SK-N-SH (cell line): ENCODE measurements at regions not wholly inside any gene's neighbourhood (a gene's known extent, or its start where the extent isn't known, plus 50 kb on each side); places are given as distances from the start of the nearest gene placed in this dataset.

Experiments
- CTCF ChIA-PET: fragments of 300-600, 350-600 bp; formaldehyde crosslinking; extraction: SDS; loops from one replicate; lab custom pipeline; 2021; lab: Yijun Ruan, JAX
- POLR2A ChIA-PET: fragments of 350-600 bp; sonication (Branson Sonifier 250); formaldehyde crosslinking; extraction: SDS; loops from one replicate; lab custom pipeline; 2020; ENCODE audit warnings: antibody characterized with exemption, inconsistent platforms; lab: Yijun Ruan, JAX
- DNase-seq: peaks from one replicate; pipeline ENCODE4 v3.0.0; 2012
- H2AFZ ChIP-seq: fragments of 200-600 bp; sonication (generic); 2 replicates; pipeline ENCODE4 v1.8.1; 2016; ENCODE audit warnings: antibody characterized with exemption, mild to moderate bottlenecking, low read depth
- H3F3A ChIP-seq: fragments of 200-600 bp; sonication (generic); replicated peaks from 2 replicates; pipeline ENCODE3; 2016; ENCODE audit warnings: antibody characterized with exemption, mild to moderate bottlenecking; ENCODE audit not compliant: insufficient read depth
- H3K27ac ChIP-seq, 2 experiments: fragments of 200-500 bp in 1 of 2; fragments of 200-600 bp in 1 of 2; sonication (Bioruptor generic) in 1 of 2; sonication (generic), shearing (Covaris generic) in 1 of 2; 2 replicates each; pipeline versions ENCODE4 v1.5.1 to v1.6.1; 2014 to 2016; ENCODE audit warnings: low read depth in 2 of 2, inconsistent platforms in 1 of 2, low read length in 1 of 2, mild to moderate bottlenecking in 1 of 2, mixed read lengths in 1 of 2
- H3K27me3 ChIP-seq: fragments of 200-600 bp; sonication (generic), shearing (Covaris generic); 2 replicates; pipeline ENCODE4 v1.6.1; 2016; ENCODE audit warnings: mixed run types; ENCODE audit not compliant: insufficient read depth
- H3K36me3 ChIP-seq, 2 experiments: fragments of 200-500 bp in 1 of 2; fragments of 200-600 bp in 1 of 2; sonication (Bioruptor generic) in 1 of 2; sonication (generic) in 1 of 2; replicated peaks in 1 of 2; 2 replicates each; pipeline versions ENCODE3 to v1.5.1; 2014 to 2016; ENCODE audit warnings: low read length in 1 of 2, mild to moderate bottlenecking in 1 of 2; ENCODE audit not compliant: insufficient read depth in 2 of 2, control insufficient read depth in 1 of 2
- H3K4me1 ChIP-seq, 2 experiments: fragments of 200-500 bp in 1 of 2; fragments of 200-600 bp in 1 of 2; sonication (Bioruptor generic) in 1 of 2; sonication (generic), shearing (Covaris generic) in 1 of 2; 2 replicates each; pipeline versions ENCODE4 v1.5.1 to v1.6.1; 2014 to 2016; ENCODE audit warnings: low read depth in 1 of 2, low read length in 1 of 2, mixed run types in 1 of 2; ENCODE audit not compliant: insufficient read depth in 2 of 2, control insufficient read depth in 1 of 2
- H3K4me2 ChIP-seq: fragments of 200-600 bp; sonication (generic), shearing (Covaris generic); 2 replicates; pipeline ENCODE4 v1.6.1; 2017; ENCODE audit warnings: mixed run types
- H3K4me3 ChIP-seq, 2 experiments: fragments of 200-500 bp in 1 of 2; fragments of 200-600 bp in 1 of 2; sonication (Bioruptor generic) in 1 of 2; sonication (generic), shearing (Covaris generic) in 1 of 2; 2 replicates each; pipeline versions ENCODE4 v1.5.1 to v1.8.1; 2014 to 2016; ENCODE audit warnings: low read depth in 2 of 2, inconsistent platforms in 1 of 2, low read length in 1 of 2, mild to moderate bottlenecking in 1 of 2, mixed read lengths in 1 of 2, moderate library complexity in 1 of 2
- H3K79me2 ChIP-seq: fragments of 200-600 bp; sonication (generic); 2 replicates; pipeline ENCODE4 v1.8.1; 2017; ENCODE audit warnings: mild to moderate bottlenecking; ENCODE audit not compliant: insufficient read depth
- H3K9ac ChIP-seq: fragments of 200-600 bp; sonication (generic); 2 replicates; pipeline ENCODE4 v1.6.1; 2017; ENCODE audit warnings: mixed run types
- H3K9me2 ChIP-seq: fragments of 200-600 bp; sonication (generic); 2 replicates; pipeline ENCODE4 v1.6.1; 2017; ENCODE audit warnings: mixed run types
- H3K9me3 ChIP-seq: fragments of 200-600 bp; sonication (generic); 2 replicates; pipeline ENCODE4 v1.6.1; 2017; ENCODE audit warnings: mixed run types, mild to moderate bottlenecking, moderate library complexity
- H4K20me1 ChIP-seq: fragments of 200-600 bp; sonication (generic); 2 replicates; pipeline ENCODE4 v1.6.1; 2017; ENCODE audit warnings: mild to moderate bottlenecking, mixed run types; ENCODE audit not compliant: insufficient read depth
- CHD2 ChIP-seq: fragments of 150-350 bp; IDR thresholded peaks from 2 replicates; pipeline ENCODE4 v1.6.1; 2018; ENCODE audit warnings: low read length; ENCODE audit not compliant: partially characterized antibody
- EP300 ChIP-seq, 2 experiments: IDR thresholded peaks; 2 replicates each; pipeline versions ENCODE4 v1.4.0 to v1.6.1; 2012; ENCODE audit warnings: borderline replicate concordance in 1 of 2, low read depth in 1 of 2, low read length in 1 of 2
- EZH2phosphoT487 ChIP-seq: fragments of 200-600 bp; sonication (generic); IDR thresholded peaks from 2 replicates; pipeline ENCODE4 v1.6.1; 2017; ENCODE audit warnings: low read depth, mixed run types, mild to moderate bottlenecking, antibody characterized with exemption, moderate library complexity, borderline replicate concordance
- FOXJ3 ChIP-seq: sonication (generic); formaldehyde crosslinking; IDR thresholded peaks from 2 replicates; pipeline ENCODE4 v1.5.1; 2020; ENCODE audit warnings: mild to moderate bottlenecking, missing genetic modification reagents
- FOXM1 ChIP-seq: IDR thresholded peaks from 2 replicates; pipeline ENCODE4 v1.4.0; 2012; ENCODE audit warnings: low read depth, mild to moderate bottlenecking
- GABPA ChIP-seq: IDR thresholded peaks from 2 replicates; pipeline ENCODE4 v1.4.0; 2012; ENCODE audit warnings: low read depth, mild to moderate bottlenecking
- GATA2 ChIP-seq: sonication (generic); formaldehyde crosslinking; IDR thresholded peaks from 2 replicates; pipeline ENCODE4 v1.5.0; 2020; ENCODE audit warnings: mild to moderate bottlenecking, missing genetic modification reagents
- JUND ChIP-seq: IDR thresholded peaks from 2 replicates; pipeline ENCODE4 v1.4.0; 2012
- MEF2A ChIP-seq: IDR thresholded peaks from 2 replicates; pipeline ENCODE4 v1.4.0; 2012; ENCODE audit warnings: low read depth, borderline replicate concordance
- MXI1 ChIP-seq: IDR thresholded peaks from 2 replicates; pipeline ENCODE4 v1.6.1; 2012; ENCODE audit warnings: mild to moderate bottlenecking, low read depth, low read length, improper control_type of control experiment
- NRF1 ChIP-seq: IDR thresholded peaks from 2 replicates; pipeline ENCODE4 v1.6.1; 2012; ENCODE audit warnings: low read depth, mild to moderate bottlenecking, low read length
- RAD21 ChIP-seq: IDR thresholded peaks from 2 replicates; pipeline ENCODE4 v1.6.1; 2012; ENCODE audit warnings: mild to moderate bottlenecking, low read length
- REST ChIP-seq: IDR thresholded peaks from 2 replicates; pipeline ENCODE4 v1.6.1; 2012; ENCODE audit warnings: mild to moderate bottlenecking, low read depth, low read length, moderate library complexity
- TEAD4 ChIP-seq: IDR thresholded peaks from 2 replicates; pipeline ENCODE4 v1.4.0; 2012; ENCODE audit warnings: mild to moderate bottlenecking, borderline replicate concordance; ENCODE audit not compliant: insufficient read depth
- USF1 ChIP-seq: IDR thresholded peaks from 2 replicates; pipeline ENCODE4 v1.4.0; 2012; ENCODE audit warnings: low read depth, borderline replicate concordance
- YY1 ChIP-seq: IDR thresholded peaks from 2 replicates; pipeline ENCODE4 v1.4.0; 2012; ENCODE audit warnings: low read depth, mild to moderate bottlenecking
- ZBTB33 ChIP-seq: IDR thresholded peaks from 2 replicates; pipeline ENCODE4 v1.4.0; 2012; ENCODE audit warnings: low read depth, borderline replicate concordance
- WGBS: methylation state at CpG from one replicate; pipeline ENCODE4 v1.1.6; 2017; ENCODE audit warnings: low lambda C conversion rate; 5-methylcytosine and 5-hydroxymethylcytosine counted together
- TF ChIP-seq, protein P1 (sequence below): fragments of 150-350 bp; IDR thresholded peaks from 2 replicates; pipeline ENCODE4 v1.6.1; 2017; ENCODE audit warnings: antibody characterized with exemption, low read length, low read depth, borderline replicate concordance
- TF ChIP-seq, protein P2 (sequence below): IDR thresholded peaks from 2 replicates; pipeline ENCODE4 v1.4.0; 2012; ENCODE audit warnings: low read depth

GRCh38 chr13:64847767-64848166 is 2382.4 kb downstream of the PCDH9 start:
- CTCF ChIA-PET = no interaction called here

DNA sequence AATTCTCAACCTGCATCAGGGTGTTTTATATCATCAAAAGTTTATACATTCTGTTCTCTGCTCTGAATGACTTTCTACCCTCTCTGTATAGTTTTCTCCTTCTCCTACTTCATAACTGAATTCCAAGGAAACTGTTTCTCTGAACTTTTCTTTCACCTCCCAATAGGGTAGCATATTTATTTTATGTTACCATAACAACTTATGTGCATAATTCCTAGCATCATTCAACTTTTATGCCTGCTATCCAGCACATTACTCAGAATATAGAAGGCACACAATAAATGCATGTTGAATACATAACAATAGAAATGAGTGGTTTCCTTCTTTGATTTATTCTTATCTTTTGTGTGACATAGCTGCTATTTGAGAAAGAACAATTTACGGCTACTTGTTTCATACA is 2385.0 kb downstream of the PCDH9 start:
- Histone ChIP-seq H3K36me3 (no peaks in the 10 kb centered on the region), H3F3A (no peaks in the 10 kb centered on the region), H2AFZ (no peak overlapping the region), H3K27ac (no peak overlapping the region), H3K79me2 (no peaks in the 10 kb centered on the region), H3K27me3 (no peaks in the 10 kb centered on the region), H3K4me1 (no peaks in the 10 kb centered on the region), H3K9me2 (no peaks in the 10 kb centered on the region), H3K9ac (no peak overlapping the region), H4K20me1 (no peaks in the 10 kb centered on the region), H3K9me3 (no peaks in the 10 kb centered on the region), H3K4me2 (no peak overlapping the region), H3K4me3 (no peak overlapping the region)
- 49% methylated on average over 1 of the region's 1 CpG for WGBS
- DNase-seq = no peak
- CTCF ChIA-PET = no interaction called here
- POLR2A ChIA-PET = no interaction called here
- TF ChIP-seq EP300 (IDR thresholded peaks at IDR 0.05; ENCODE audit: borderline replicate concordance in 1 of 2, low read depth in 1 of 2, low read length in 1 of 2) (no peak), RAD21 (no peak), TEAD4 (no peak), ZBTB33 (no peak), USF1 (no peak), EZH2phosphoT487 (no peak), NRF1 (no peak), CHD2 (no peak)
- TF ChIP-seq, protein P1, sequence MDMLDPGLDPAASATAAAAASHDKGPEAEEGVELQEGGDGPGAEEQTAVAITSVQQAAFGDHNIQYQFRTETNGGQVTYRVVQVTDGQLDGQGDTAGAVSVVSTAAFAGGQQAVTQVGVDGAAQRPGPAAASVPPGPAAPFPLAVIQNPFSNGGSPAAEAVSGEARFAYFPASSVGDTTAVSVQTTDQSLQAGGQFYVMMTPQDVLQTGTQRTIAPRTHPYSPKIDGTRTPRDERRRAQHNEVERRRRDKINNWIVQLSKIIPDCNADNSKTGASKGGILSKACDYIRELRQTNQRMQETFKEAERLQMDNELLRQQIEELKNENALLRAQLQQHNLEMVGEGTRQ = no peak
- TF ChIP-seq, protein P2, sequence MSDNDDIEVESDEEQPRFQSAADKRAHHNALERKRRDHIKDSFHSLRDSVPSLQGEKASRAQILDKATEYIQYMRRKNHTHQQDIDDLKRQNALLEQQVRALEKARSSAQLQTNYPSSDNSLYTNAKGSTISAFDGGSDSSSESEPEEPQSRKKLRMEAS = no peak

More at GRCh38 chr13:64847767-64848166, 2382.4 kb downstream of the PCDH9 start:
- no peak overlapping the region for H3K4me2 ChIP-seq
- H2AFZ ChIP-seq = no peak overlapping the region
- H3K36me3 ChIP-seq = no peaks in the 10 kb centered on the region
- no peak overlapping the region for H3K4me3 ChIP-seq
- TF ChIP-seq MEF2A = no peak
- TF ChIP-seq MXI1 = no peak
- TF ChIP-seq YY1 = no peak
- TF ChIP-seq GATA2 (CRISPR knock-in tag) = no peak
- TF ChIP-seq FOXJ3 (CRISPR knock-in tag) = no peak
- TF ChIP-seq REST = no peak
- TF ChIP-seq JUND = no peak
- no peak for TF ChIP-seq GABPA
- TF ChIP-seq FOXM1 = no peak
- H3K9me2 ChIP-seq = no peaks in the 10 kb centered on the region
- no peak overlapping the region for H3K27ac ChIP-seq
- no peak overlapping the region for H3K9ac ChIP-seq
- WGBS = 77% methylated on average over 6 of the region's 6 CpGs
- no peaks in the 10 kb centered on the region for H3K4me1 ChIP-seq
- POLR2A ChIA-PET = no interaction called here
- H3K79me2 ChIP-seq = no peaks in the 10 kb centered on the region
- no peak for DNase-seq
- H3K9me3 ChIP-seq = no peaks in the 10 kb centered on the region
- H4K20me1 ChIP-seq = no peaks in the 10 kb centered on the region
- H3F3A ChIP-seq = no peaks in the 10 kb centered on the region
- H3K27me3 ChIP-seq = no peaks in the 10 kb centered on the region
